GM18508 (cell line): ENCODE measurements at regions not wholly inside any gene's neighbourhood (a gene's known extent, or its start where the extent isn't known, plus 50 kb on each side); places are given as distances from the start of the nearest gene placed in this dataset.

Source experiments
- ATAC-seq: cut with Tn5 transposase; IDR thresholded peaks from one replicate; pipeline ENCODE4 v1.9.1; 2021; ENCODE audit warnings: moderate number of reproducible peaks; ENCODE audit not compliant: insufficient read depth, unreplicated experiment

GRCh38 chr3:34547297-34547920 is 749.0 kb downstream of the PDCD6IP start:
- no peak for ATAC-seq

GRCh38 chr3:34567266-34567665 is 768.8 kb downstream of the PDCD6IP start:
- ATAC-seq, result no peak

- no peak for ATAC-seq
Observed at GRCh38 chr3:34568766-34569165, 770.3 kb downstream of the PDCD6IP start.

- no peak for ATAC-seq
Observed at GRCh38 chr3:34569437-34569836, 771.0 kb downstream of the PDCD6IP start.

- ATAC-seq, result no peak
Observed at GRCh38 chr3:34570916-34571705, 772.7 kb downstream of the PDCD6IP start.

DNA sequence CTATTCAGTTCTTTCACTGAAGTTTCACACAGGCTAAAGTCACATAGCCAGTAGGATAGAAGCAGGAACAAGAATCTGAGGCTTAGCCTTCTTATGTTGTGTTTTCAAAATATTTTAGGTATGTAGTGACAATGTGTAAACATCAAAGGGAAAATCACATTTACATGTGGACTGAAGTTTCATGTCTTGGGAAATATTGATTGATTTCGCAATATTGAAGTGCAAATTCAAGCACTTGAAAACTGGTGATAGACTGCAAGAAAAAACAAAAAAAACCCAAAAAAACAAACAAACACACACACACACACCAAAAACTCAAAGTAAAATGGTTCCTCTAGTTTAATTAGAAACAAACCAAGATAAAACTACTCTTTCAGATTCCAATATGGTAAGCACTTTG is 773.3 kb downstream of the PDCD6IP start:
- no peak for ATAC-seq

GRCh38 chr3:34575776-34576175 is 777.3 kb downstream of the PDCD6IP start:
- ATAC-seq, result no peak

DNA sequence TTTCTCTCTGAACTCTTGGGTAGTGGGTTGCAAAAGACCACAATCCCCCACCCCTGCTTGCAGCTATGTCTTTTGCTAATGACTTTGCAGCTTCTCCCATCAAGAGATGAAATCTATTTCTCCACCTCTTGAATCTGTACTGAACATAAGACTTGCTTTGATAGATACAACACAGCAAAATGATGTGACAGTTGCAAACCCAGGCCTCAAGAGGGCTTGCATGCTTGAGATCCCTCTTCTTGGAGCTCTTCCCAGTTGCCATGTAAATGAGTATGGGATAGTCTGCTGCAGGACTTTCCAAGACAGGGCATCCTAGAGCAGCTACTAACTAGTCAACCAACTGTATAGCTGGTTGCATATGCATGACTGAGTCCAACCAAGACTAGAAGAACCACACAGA is 783.6 kb downstream of the PDCD6IP start:
- ATAC-seq, result no peak

DNA sequence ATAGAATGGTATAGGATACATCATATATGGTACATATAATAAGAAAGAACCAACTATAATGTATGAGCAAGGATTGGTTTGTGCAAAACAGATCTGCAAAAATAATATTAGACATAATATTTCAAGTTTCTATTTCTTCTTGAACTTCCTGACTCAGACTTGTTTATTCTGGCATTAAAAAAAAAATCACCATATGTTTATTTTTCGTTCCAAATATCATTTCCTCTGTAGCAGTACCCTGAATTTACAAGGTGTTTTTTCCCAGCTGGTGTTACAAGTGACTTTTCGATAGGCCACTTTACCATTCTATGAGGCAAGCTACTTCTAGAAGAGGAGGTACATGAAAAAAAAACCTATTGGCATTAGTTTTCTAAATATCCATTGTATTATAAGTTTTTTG is 785.0 kb downstream of the PDCD6IP start:
- no peak for ATAC-seq

GRCh38 chr3:34584971-34585370 is 786.5 kb downstream of the PDCD6IP start:
- no peak for ATAC-seq

- no peak for ATAC-seq
Observed at GRCh38 chr3:34599595-34599994, 801.2 kb downstream of the PDCD6IP start.

DNA sequence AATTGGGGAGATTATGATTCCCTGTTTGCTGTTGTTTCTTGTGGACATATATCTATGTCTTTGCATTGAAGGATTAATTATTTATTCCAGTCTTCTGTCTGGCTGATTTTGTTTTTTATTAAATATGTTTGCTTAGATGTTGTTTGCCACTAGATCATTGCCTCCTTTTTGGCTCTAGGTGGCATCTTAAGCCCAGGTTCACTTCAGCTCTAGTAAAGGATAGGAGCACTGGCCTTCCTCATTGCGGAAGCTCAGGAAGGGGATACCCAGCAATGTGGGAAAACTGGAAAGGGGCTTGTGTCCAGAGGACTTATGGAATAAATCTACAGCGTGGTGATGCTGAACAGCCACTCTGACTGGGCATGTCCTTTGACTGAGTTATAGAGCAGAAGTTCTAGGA is 821.6 kb downstream of the PDCD6IP start:
- ATAC-seq, result no peak

DNA sequence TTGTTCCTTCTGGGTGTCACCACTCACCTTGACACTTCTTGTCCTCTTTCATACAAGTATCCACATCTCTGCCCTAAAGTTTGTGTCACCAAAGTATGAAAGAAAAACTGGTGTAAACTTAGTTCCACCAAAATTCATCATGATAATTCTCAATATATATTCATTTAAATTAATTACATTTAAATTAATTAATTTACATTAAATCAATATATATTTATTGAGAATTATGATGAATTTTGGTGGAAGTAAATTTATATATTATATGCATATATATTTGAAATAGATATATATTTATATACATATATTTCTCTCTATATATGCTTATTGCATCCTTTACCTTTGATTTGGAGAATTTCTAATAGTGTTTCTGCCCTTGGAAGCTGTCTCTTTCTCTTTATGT is 828.3 kb downstream of the PDCD6IP start:
- ATAC-seq, result no peak

DNA sequence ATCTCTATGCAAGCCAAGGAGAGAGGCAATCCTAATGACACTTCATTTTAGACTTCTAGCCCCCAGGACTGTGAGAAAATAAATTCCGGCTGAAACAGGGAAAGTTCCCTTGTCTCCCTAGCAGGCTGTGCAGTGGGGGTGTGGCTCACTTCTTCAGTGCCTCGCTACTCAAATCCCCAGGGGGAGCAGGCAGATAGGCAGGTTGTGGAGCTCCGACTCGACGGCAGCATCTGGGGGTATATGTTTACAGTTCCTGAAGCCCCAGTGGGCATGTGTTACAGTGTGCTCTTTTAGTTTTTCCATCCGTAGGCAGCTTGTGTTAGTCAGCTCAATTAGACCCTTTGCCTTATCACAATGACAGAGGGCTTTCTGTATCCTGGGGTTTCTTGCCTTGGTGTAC is 836.5 kb downstream of the PDCD6IP start:
- ATAC-seq, result no peak

DNA sequence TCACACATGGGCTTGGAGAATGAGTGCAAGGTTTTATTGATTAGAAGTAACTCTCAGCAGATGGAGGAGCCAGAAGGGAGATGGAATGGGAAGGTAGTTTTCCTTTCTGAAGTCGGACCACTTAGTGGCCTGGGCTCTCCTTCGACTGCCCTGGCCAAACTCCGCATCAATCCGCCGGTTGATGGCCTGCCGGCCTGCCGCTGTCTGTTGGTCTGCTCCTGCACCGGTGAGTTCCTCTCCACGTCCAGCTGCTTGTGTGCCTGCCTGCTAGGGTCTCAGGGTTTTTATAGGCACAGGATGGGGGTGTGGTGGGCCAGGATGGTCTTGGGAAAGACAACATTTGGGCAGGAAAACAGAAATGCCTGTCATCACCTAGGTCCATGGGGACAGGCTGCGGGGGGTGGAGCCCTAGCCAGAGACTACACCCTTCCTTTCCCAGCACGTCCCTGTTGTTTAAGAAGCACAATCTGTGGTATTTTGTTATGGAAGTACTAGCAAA is 837.0 kb downstream of the PDCD6IP start:
- ATAC-seq, result no peak

GRCh38 chr3:34646911-34647460 is 848.6 kb downstream of the PDCD6IP start:
- no peak for ATAC-seq

- no peak for ATAC-seq
Observed at GRCh38 chr3:34650131-34650530, 851.7 kb downstream of the PDCD6IP start.

- no peak for ATAC-seq
Observed at GRCh38 chr3:34668915-34669314, 870.5 kb downstream of the PDCD6IP start.

DNA sequence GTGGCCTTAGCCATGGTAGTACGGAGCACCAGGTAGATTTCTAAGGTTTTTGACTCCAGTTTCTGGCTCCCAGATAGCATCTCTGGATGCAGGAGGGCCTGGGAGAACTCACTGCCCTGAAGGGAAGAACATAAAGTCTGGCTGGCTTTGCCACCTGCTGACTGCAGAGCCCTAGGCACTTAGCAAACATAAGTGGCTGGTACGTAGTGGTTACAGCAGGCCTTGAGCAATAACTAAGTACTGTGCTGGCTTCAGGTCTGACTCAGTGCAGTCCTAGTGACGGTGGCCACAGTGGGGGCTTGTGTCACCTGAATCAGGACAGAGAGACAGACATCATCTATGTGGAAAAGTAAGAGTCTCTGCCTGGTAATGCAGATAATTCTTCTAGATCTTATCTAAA is 871.1 kb downstream of the PDCD6IP start:
- no peak for ATAC-seq

GRCh38 chr3:34675383-34676120 is 877.1 kb downstream of the PDCD6IP start:
- ATAC-seq, result no peak

DNA sequence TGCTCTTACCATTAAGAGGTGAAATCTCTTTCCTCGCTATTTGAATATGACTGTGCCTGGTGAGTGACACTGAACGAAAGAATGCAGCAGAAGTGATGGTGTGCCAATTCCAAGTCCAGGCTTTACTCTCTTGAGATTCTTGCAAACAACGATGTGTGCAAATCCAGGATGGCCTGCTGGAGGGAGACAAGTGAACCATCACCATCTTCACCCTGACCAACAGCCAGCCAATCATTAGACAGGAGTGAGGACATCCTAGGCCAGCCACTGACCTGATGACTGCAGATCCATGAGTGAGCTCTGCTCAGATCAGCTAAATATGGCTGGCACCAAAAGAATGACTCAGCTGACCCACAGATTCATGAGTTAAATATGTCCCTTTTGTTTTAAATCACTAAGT is 878.0 kb downstream of the PDCD6IP start:
- no peak for ATAC-seq
